ENCODE measurements at regions not wholly inside any gene's neighbourhood (a gene's known extent, or its start where the extent isn't known, plus 50 kb on each side); places are given as distances from the start of the nearest gene placed in this dataset.
A peak's percentile ranks its signal among the peaks of the same experiment; 100 is the strongest.

GRCh38 chr16:66315210-66315825 is 51.2 kb upstream of the CDH5 start:
- DNase-seq, result peak; percentile 86

GRCh38 chr16:66311306-66311705 is 55.2 kb upstream of the CDH5 start:
- no peak for DNase-seq

- no peak for DNase-seq
Measured at GRCh38 chr16:66309215-66309807, 57.2 kb upstream of the CDH5 start.

- no peak for DNase-seq
Measured at GRCh38 chr16:66308096-66308495, 58.4 kb upstream of the CDH5 start.

GRCh38 chr16:66306366-66307150 is 59.9 kb upstream of the CDH5 start:
- no peak for DNase-seq

- DNase-seq, result no peak
Measured at GRCh38 chr16:66304961-66305360, 61.5 kb upstream of the CDH5 start.

GRCh38 chr16:66304151-66304550 is 62.3 kb upstream of the CDH5 start:
- DNase-seq, result no peak

- DNase-seq, result no peak
Measured at GRCh38 chr16:66300501-66300900, 66.0 kb upstream of the CDH5 start.

GRCh38 chr16:66300037-66300436 is 66.5 kb upstream of the CDH5 start:
- DNase-seq, result no peak

- DNase-seq, result no peak
Measured at GRCh38 chr16:66299349-66299748, 67.1 kb upstream of the CDH5 start.

GRCh38 chr16:66298571-66299120 is 67.8 kb upstream of the CDH5 start:
- DNase-seq, result no peak

- DNase-seq, result no peak
Measured at GRCh38 chr16:66298006-66298405, 68.5 kb upstream of the CDH5 start.

GRCh38 chr16:66296591-66296990 is 69.9 kb upstream of the CDH5 start:
- DNase-seq, result no peak

- no peak for DNase-seq
Measured at GRCh38 chr16:66295761-66296546, 70.5 kb upstream of the CDH5 start.

- no peak for DNase-seq
Measured at GRCh38 chr16:66295213-66295612, 71.3 kb upstream of the CDH5 start.

GRCh38 chr16:66294507-66294906 is 72.0 kb upstream of the CDH5 start:
- DNase-seq, result no peak

- no peak for DNase-seq
Measured at GRCh38 chr16:66293932-66294331, 72.6 kb upstream of the CDH5 start.

GRCh38 chr16:66293207-66293735 is 73.2 kb upstream of the CDH5 start:
- no peak for DNase-seq

- no peak for DNase-seq
Measured at GRCh38 chr16:66292241-66292935, 74.1 kb upstream of the CDH5 start.

GRCh38 chr16:66291833-66292232 is 74.7 kb upstream of the CDH5 start:
- DNase-seq, result no peak

GRCh38 chr16:66290431-66290830 is 76.1 kb upstream of the CDH5 start:
- no peak for DNase-seq

- DNase-seq, result no peak
Measured at GRCh38 chr16:66289986-66290385, 76.5 kb upstream of the CDH5 start.

Data from OCI-M1 (cell line).